CD4-positive, alpha-beta T cell treated with Interleukin-17A for 1 hour (primary cell): ENCODE measurements at regions not wholly inside any gene's neighbourhood (a gene's known extent, or its start where the extent isn't known, plus 50 kb on each side); places are given as distances from the start of the nearest gene placed in this dataset.

Experiments
- DNase-seq: peaks from one replicate; pipeline ENCODE4 v3.0.0-alpha.2; 2020

GRCh38 chr13:111519490-111520170 lies 199.2 kb downstream of the TEX29 start:
- DNase-seq, result no peak

- no peak for DNase-seq
Observed at GRCh38 chr13:111521030-111521429, 200.6 kb downstream of the TEX29 start.

DNA sequence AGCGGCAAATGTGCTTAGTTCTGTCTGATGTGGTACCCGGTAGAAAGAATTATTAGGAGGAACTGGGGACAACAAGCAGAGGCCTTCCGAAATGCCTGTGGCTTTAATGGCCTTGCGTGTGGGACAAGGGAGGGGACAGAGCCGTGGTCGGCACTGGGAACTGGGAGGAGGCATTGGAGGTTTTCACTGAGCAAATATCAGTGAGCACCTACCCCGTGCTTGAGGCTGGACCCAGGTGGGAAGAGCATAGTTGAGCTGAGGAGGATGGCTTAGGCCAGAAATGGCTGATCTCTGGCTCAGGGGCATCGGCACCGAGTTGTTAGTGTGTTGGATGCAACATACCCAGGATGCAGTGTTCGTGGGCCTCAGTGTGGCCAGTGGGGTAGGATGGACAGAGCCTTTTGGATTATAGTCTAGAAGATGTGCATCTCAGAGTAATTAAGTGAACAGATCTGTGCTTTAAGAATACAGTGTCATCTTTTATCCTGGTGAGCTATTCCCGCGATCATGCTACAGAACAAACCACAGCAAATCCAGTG lies 201.3 kb downstream of the TEX29 start:
- no peak for DNase-seq

DNA sequence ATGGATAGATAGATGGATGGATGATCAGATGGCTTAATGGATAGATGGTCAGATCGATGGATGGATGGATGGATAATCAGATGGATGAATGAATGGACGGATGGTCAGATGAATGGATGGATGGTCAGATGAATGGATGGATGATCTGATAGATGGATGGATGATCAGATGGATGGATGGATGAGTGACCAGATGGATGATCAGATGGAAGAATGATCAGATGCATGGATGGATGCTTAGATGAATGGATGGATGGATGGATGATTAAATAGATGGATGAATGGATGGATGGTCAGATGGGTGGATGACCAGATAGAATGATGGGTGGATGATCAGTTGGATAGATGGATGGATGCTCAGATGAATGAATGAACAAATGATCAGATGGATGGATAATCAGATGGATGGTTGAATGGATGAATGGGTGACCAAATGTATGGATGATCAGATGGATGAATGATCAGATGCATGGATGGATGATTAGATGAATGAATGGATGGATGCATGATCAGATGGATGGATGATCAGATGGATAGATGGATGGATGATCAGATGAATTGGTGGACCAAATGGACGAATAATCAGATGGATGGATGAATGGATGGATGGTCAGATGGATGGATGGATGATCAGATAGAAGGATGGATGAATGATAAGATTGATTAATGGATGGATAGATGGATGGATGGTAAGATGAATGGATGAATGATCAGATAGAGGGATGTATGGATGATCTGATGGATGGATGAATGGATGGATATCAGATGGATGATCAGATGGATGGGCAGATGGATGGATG lies 205.1 kb downstream of the TEX29 start:
- DNase-seq, result no peak

DNA sequence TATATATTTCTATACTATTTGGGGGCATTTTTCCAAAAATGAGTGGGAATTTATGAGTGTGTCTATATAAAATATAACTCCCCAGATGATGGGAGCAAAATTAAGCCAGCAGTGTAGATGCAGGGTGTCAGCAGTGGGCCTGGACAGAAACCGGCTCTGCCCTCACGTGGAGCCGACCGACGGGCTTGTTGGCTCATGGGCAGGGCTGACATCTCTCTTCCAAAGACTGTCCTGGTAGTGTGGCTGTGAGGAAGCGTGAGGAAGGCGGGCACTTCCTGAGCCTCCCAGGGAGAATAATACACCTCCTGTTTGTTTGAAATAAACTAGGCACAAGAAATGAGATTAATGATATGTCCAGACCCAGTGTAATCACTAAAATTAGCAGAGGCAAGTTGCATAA lies 206.5 kb downstream of the TEX29 start:
- DNase-seq, result no peak

GRCh38 chr13:111527614-111528229 lies 207.3 kb downstream of the TEX29 start:
- DNase-seq, result no peak

DNA sequence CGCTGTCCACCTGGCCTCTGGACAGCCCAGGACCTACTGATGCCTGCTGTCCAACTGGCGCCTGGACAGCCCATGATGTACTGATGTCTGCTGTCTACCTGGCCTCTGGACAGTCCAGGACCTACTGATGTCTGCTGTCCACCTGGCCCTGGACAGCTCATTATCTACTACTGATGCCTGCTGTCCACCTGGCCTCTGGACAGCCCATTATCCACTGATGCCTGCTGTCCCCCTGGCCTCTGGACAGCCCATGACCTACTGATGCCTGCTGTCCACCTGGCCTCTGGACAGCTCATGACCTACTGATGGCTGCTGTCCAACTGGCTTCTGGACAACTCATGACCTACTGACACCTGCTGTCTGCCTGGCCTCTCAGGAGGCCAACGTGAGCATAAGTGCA lies 208.1 kb downstream of the TEX29 start:
- no peak for DNase-seq

- DNase-seq, result no peak
Observed at GRCh38 chr13:111530137-111530870, 209.9 kb downstream of the TEX29 start.

GRCh38 chr13:111531505-111531904 lies 211.1 kb downstream of the TEX29 start:
- DNase-seq, result no peak

DNA sequence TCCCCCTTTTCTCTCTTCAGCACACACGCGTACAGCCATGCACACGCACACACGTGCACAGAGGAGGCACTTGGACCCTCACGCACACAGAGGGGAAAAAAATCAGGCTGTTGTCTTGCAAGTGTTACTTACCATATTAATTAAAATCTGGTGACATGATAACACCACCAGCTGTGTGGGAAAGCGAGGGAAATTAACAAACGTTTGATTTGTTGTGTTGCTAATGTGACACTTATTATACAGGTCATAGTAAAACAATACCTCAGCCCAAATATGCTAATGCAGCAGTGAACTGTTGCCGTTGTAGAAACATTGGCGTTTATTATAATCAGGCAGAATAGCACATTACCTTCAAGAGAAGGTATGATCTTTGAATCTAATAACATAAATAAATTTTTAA lies 211.7 kb downstream of the TEX29 start:
- no peak for DNase-seq

DNA sequence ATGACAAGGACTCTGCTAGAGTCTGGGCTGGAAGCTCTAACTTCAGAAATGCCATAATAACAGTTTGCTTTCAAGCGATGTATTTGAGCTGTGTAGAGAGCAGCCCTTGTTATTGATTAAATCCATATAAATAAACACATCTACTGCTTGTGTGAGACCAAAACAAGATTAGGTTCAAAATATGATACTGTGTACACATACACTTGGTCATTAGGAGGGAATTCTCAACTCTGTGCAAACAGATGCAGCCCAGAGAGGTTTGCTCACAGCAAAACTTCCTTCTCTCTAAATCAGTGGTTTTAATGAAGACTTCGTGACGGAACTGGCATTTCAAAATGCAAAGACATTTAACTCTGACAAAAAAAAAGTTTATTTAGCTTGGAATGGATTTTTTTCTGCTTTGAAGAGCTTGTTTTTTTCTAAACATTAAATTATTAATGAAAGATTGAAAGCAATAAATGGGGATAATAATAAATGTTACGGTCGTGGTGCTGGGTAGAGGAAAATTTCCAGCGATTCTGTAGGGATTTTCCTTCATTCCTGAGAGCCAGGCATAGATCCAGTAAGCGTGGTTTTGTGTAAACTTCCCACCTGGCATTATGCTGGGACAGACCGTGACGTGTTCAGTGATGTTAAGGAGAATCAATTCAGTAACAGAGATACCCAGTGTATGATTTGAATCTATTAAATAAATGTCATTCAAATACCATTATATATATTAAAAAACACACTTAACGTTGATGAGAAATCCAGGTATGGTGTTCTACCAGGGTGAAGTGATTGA lies 213.7 kb downstream of the TEX29 start:
- DNase-seq, result no peak

DNA sequence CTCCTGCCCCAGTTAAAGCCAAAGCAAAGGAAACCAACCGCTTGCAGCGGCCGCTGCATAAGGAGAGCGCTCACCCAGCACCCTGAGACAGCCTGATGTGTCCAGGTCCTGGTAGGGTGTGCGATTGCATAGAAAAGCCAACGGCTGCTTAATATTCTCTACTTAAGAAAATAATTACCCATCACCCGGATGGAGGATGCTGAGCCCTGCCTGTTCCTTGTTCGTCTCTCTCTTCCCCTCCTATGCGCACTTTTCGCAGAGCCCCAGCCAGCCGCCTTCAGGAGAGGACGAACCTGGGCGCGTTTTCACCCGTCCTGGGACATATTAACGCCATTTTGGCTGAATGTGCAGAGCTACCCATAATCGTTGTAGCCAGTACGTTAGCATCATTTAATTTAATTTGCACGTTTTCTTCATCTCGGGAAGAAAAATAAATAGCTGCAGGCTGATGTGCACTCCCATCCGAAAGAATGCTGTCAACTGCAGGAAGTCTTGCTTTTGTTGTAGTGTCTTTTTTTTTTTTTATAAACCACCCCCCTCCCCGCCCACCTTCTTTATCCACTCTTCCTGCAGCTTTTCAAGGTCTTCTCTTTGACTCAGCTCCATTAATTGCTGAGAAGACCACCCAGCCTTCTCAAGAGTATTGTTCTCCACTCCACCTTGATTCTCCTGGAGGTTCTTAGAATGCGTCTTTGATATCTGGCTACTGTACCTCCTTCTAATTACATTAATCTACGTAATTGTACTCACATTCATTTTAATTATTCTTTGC lies 214.5 kb downstream of the TEX29 start:
- DNase-seq, result no peak

GRCh38 chr13:111535523-111535811 lies 215.0 kb downstream of the TEX29 start:
- DNase-seq, result no peak

DNA sequence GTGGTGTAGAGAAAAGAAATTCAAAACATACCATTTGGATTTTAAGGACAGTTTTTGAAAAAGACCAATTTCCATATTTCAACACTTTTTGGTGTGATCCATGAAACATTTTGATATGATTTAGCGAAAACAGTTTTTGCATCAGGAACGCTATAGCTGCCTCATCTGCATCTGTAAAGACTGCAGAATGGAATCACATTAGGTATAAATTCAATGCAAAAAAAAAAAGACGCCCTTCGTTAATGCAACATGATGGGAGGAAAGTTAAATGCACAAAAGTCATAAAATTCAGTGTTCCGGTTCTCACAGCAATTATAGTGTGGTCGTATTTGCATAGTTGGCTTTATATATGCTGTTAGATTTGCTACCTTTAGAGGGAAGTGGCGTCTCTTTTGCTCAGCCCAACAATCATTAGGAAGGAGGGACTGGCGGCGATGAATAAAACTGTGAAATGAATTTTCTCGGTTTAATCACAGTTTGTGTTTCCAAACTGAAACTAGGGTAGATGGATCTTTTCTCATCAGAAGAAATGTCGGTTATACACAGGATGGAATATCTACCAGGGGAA lies 215.7 kb downstream of the TEX29 start:
- DNase-seq, result no peak

DNA sequence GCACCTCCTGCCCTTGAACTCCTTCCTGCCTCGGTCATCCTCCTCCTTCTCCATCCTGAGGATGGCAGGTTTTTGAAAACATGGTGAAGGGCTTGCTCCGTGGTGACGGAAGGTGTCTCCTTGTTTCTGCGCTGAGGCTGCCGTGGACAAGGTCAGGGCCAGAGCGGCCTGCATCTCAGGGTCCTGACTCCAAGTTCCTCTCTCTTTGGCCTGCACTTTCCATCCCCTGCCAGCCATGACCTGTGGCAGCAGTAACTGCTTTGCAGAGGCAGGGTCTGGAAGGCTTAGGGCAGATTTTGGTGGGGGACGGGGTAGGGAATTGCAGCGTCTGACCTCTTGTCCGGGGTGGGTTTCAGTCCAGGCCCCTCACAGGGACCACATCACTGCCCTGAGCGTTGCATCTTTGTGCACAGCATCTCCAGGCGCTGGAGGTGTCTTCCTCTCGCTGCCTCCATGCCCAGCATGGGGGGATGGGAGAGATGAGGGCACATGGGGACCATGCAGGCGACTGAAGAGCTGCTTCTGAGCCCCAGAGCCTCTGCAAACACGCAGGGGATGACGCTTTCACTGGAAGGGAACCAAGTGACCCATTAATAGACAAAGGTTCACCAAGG lies 216.8 kb downstream of the TEX29 start:
- DNase-seq, result no peak

GRCh38 chr13:111537843-111538499 lies 217.5 kb downstream of the TEX29 start:
- DNase-seq, result no peak

DNA sequence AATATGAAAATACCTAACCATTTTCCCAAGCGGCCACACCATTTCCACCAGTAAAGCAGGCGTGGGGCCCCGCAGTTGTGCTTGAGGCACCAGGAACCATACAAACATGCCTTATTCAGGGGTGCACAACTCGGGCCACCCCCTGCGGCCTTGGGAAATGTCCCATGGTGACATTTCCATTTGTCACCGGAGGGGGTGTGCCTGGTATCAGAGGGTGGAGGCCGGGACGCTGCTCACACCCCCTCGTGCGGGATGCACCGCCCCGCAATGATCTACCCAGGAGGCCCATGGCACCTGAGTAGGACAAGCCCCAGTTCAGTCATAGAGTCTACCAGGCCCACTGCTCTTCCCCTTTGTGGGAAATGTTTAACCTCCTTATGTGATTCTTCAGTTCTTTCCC lies 218.8 kb downstream of the TEX29 start:
- no peak for DNase-seq

DNA sequence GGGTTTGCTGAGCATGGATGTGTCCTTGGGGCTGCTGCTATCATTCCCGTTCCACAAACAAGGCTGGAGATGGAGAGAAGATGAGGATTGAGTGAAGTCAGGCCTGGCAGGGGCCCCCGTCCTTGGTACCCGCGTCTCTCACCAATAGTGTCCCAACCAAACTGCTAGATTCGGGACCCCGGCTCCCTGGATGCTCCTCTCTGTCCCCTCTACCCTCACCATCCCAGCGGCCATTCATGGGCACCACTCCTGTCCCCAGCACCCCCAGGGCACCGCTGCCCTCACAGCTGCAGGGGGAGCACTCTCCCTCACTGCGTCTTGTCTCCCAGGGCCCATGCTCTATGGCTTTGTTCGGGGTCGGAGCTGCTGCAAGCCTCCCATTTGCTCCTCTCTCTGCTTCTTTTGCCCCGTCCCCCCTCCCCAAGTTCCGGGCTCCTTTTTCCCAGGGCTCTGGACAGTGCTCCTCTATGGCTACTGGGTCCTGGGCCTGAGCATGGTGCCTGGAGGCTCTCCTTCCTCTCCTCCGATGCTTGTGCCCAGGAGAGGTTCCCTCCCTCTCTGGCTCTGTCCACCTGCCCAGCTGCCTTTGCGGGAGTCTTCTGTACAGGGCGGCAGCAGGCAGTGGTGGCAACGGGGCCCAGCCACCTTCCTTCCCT lies 219.5 kb downstream of the TEX29 start:
- no peak for DNase-seq

DNA sequence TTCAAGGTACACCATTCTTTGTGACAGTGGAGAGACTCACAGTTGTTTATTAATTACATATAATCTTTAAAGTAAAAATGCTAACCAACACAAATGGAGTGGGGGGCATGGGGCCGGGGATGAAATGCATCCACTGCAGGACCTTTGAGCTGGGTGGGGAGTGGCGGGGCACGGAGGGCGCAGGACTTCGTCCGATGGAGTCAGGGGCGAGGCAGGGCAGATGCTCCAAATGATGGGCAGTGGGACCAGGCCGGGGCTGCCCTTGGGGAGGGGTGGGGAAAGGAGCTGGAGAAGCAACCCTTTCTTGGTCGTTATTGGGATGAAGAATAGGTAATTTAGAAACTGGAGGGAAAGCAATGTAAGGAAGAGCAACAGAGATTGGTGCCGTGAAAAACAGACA lies 220.0 kb downstream of the TEX29 start:
- no peak for DNase-seq

DNA sequence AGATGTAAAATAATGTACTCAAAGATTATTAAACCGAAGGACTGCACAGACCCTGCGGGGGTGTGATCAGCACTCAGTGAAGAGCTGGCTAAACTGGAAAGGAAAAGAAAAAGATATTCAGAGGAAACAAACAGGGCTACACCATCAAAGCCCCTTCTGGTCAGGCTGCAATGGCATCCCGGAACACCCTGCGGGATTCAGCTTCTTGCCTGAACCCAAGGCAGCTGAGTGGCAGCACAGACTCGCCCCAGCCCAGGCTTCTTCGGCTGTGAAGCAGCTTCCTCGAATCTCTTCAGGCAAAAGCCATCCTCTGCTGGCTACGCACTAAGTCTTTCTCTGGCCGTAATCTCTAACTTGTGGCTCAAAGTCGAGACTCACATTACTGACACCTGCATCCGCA lies 220.9 kb downstream of the TEX29 start:
- no peak for DNase-seq
